ENCODE measurements at regions not wholly inside any gene's neighbourhood (a gene's known extent, or its start where the extent isn't known, plus 50 kb on each side); places are given as distances from the start of the nearest gene placed in this dataset.
A peak's percentile ranks its signal among the peaks of the same experiment; 100 is the strongest.

GRCh38 chr11:25515576-25515975, 816.4 kb upstream of the ANO3 start:
- Histone ChIP-seq H3K4me3 (ENCODE audit: low read length) (no peak overlapping the region), H3K36me3 (ENCODE audit: control insufficient read depth, insufficient read depth, low read length, severe bottlenecking) (no peaks in the 10 kb centered on the region), H3K9ac (ENCODE audit: low read length) (no peak overlapping the region), H3K27me3 (replicated peaks; ENCODE audit: control insufficient read depth, insufficient read depth, low read length) (no peaks in the 10 kb centered on the region), H3K4me1 (ENCODE audit: control insufficient read depth, insufficient read depth, low read length) (no peaks in the 10 kb centered on the region), H3K9me3 (ENCODE audit: control insufficient read depth, low read length) (no peaks in the 10 kb centered on the region)
- DNase-seq (ENCODE audit: low read depth): no peak

GRCh38 chr11:25520459-25520858, 811.5 kb upstream of the ANO3 start:
- H3K9ac ChIP-seq (ENCODE audit: low read length): no peak overlapping the region
- DNase-seq (ENCODE audit: low read depth): no peak
- H3K4me1 ChIP-seq (ENCODE audit: control insufficient read depth, insufficient read depth, low read length): no peaks in the 10 kb centered on the region
- H3K4me3 ChIP-seq (ENCODE audit: low read length): no peak overlapping the region
- H3K9me3 ChIP-seq (ENCODE audit: control insufficient read depth, low read length): no peaks in the 10 kb centered on the region
- no peaks in the 10 kb centered on the region for H3K27me3 ChIP-seq (replicated peaks; ENCODE audit: control insufficient read depth, insufficient read depth, low read length)
- H3K36me3 ChIP-seq (ENCODE audit: control insufficient read depth, insufficient read depth, low read length, severe bottlenecking): no peaks in the 10 kb centered on the region

GRCh38 chr11:25527841-25528240, 804.1 kb upstream of the ANO3 start:
- Histone ChIP-seq H3K4me3 (ENCODE audit: low read length) (no peak overlapping the region), H3K4me1 (ENCODE audit: control insufficient read depth, insufficient read depth, low read length) (no peaks in the 10 kb centered on the region), H3K9me3 (ENCODE audit: control insufficient read depth, low read length) (no peaks in the 10 kb centered on the region), H3K36me3 (ENCODE audit: control insufficient read depth, insufficient read depth, low read length, severe bottlenecking) (no peaks in the 10 kb centered on the region), H3K9ac (ENCODE audit: low read length) (no peak overlapping the region), H3K27me3 (replicated peaks; ENCODE audit: control insufficient read depth, insufficient read depth, low read length) (no peaks in the 10 kb centered on the region)
- DNase-seq (ENCODE audit: low read depth): no peak

- no peaks in the 10 kb centered on the region for H3K9me3 ChIP-seq (ENCODE audit: control insufficient read depth, low read length)
- H3K27me3 ChIP-seq (replicated peaks; ENCODE audit: control insufficient read depth, insufficient read depth, low read length): no peaks in the 10 kb centered on the region
- no peak overlapping the region for H3K9ac ChIP-seq (ENCODE audit: low read length)
- no peaks in the 10 kb centered on the region for H3K4me1 ChIP-seq (ENCODE audit: control insufficient read depth, insufficient read depth, low read length)
- no peaks in the 10 kb centered on the region for H3K36me3 ChIP-seq (ENCODE audit: control insufficient read depth, insufficient read depth, low read length, severe bottlenecking)
- H3K4me3 ChIP-seq (ENCODE audit: low read length): no peak overlapping the region
- DNase-seq (ENCODE audit: low read depth): no peak
Observed at GRCh38 chr11:25529572-25529971, 802.4 kb upstream of the ANO3 start.

GRCh38 chr11:25535467-25536272, 796.3 kb upstream of the ANO3 start:
- Histone ChIP-seq H3K9me3 (ENCODE audit: control insufficient read depth, low read length) (no peaks in the 10 kb centered on the region), H3K9ac (ENCODE audit: low read length) (no peak overlapping the region), H3K4me3 (ENCODE audit: low read length) (peak overlapping the region; percentile 13), H3K27me3 (replicated peaks; ENCODE audit: control insufficient read depth, insufficient read depth, low read length) (no peaks in the 10 kb centered on the region), H3K36me3 (ENCODE audit: control insufficient read depth, insufficient read depth, low read length, severe bottlenecking) (no peaks in the 10 kb centered on the region), H3K4me1 (ENCODE audit: control insufficient read depth, insufficient read depth, low read length) (peaks cover 13% of the 10 kb centered on the region)
- peak; percentile 74 for DNase-seq (ENCODE audit: low read depth)

- Histone ChIP-seq H3K9ac (ENCODE audit: low read length) (no peak overlapping the region), H3K4me1 (ENCODE audit: control insufficient read depth, insufficient read depth, low read length) (peaks cover 13% of the 10 kb centered on the region), H3K4me3 (ENCODE audit: low read length) (peak overlapping the region; percentile 13), H3K9me3 (ENCODE audit: control insufficient read depth, low read length) (no peaks in the 10 kb centered on the region), H3K27me3 (replicated peaks; ENCODE audit: control insufficient read depth, insufficient read depth, low read length) (no peaks in the 10 kb centered on the region), H3K36me3 (ENCODE audit: control insufficient read depth, insufficient read depth, low read length, severe bottlenecking) (no peaks in the 10 kb centered on the region)
- no peak for DNase-seq (ENCODE audit: low read depth)
Observed at GRCh38 chr11:25536289-25536688, 795.6 kb upstream of the ANO3 start.

GRCh38 chr11:25537393-25537792, 794.5 kb upstream of the ANO3 start:
- Histone ChIP-seq H3K36me3 (ENCODE audit: control insufficient read depth, insufficient read depth, low read length, severe bottlenecking) (no peaks in the 10 kb centered on the region), H3K4me1 (ENCODE audit: control insufficient read depth, insufficient read depth, low read length) (peaks cover 13% of the 10 kb centered on the region), H3K27me3 (replicated peaks; ENCODE audit: control insufficient read depth, insufficient read depth, low read length) (no peaks in the 10 kb centered on the region), H3K9ac (ENCODE audit: low read length) (no peak overlapping the region), H3K4me3 (ENCODE audit: low read length) (no peak overlapping the region), H3K9me3 (ENCODE audit: control insufficient read depth, low read length) (no peaks in the 10 kb centered on the region)
- DNase-seq (ENCODE audit: low read depth): no peak

GRCh38 chr11:25547292-25547691, 784.6 kb upstream of the ANO3 start:
- no peak overlapping the region for H3K4me3 ChIP-seq (ENCODE audit: low read length)
- no peaks in the 10 kb centered on the region for H3K27me3 ChIP-seq (replicated peaks; ENCODE audit: control insufficient read depth, insufficient read depth, low read length)
- H3K4me1 ChIP-seq (ENCODE audit: control insufficient read depth, insufficient read depth, low read length): no peaks in the 10 kb centered on the region
- no peaks in the 10 kb centered on the region for H3K9me3 ChIP-seq (ENCODE audit: control insufficient read depth, low read length)
- H3K36me3 ChIP-seq (ENCODE audit: control insufficient read depth, insufficient read depth, low read length, severe bottlenecking): no peaks in the 10 kb centered on the region
- DNase-seq (ENCODE audit: low read depth): no peak
- no peak overlapping the region for H3K9ac ChIP-seq (ENCODE audit: low read length)

GRCh38 chr11:25562417-25562816, 769.5 kb upstream of the ANO3 start:
- H3K36me3 ChIP-seq (ENCODE audit: control insufficient read depth, insufficient read depth, low read length, severe bottlenecking): no peaks in the 10 kb centered on the region
- no peak overlapping the region for H3K9ac ChIP-seq (ENCODE audit: low read length)
- DNase-seq (ENCODE audit: low read depth): peak; percentile 54
- peaks cover 18% of the 10 kb centered on the region for H3K4me1 ChIP-seq (ENCODE audit: control insufficient read depth, insufficient read depth, low read length)
- no peak overlapping the region for H3K4me3 ChIP-seq (ENCODE audit: low read length)
- H3K27me3 ChIP-seq (replicated peaks; ENCODE audit: control insufficient read depth, insufficient read depth, low read length): no peaks in the 10 kb centered on the region
- no peaks in the 10 kb centered on the region for H3K9me3 ChIP-seq (ENCODE audit: control insufficient read depth, low read length)

GRCh38 chr11:25565846-25566245, 766.1 kb upstream of the ANO3 start:
- Histone ChIP-seq H3K4me1 (ENCODE audit: control insufficient read depth, insufficient read depth, low read length) (peaks cover 20% of the 10 kb centered on the region), H3K9me3 (ENCODE audit: control insufficient read depth, low read length) (no peaks in the 10 kb centered on the region), H3K27me3 (replicated peaks; ENCODE audit: control insufficient read depth, insufficient read depth, low read length) (no peaks in the 10 kb centered on the region), H3K4me3 (ENCODE audit: low read length) (no peak overlapping the region), H3K9ac (ENCODE audit: low read length) (no peak overlapping the region), H3K36me3 (ENCODE audit: control insufficient read depth, insufficient read depth, low read length, severe bottlenecking) (no peaks in the 10 kb centered on the region)
- DNase-seq (ENCODE audit: low read depth): no peak

GRCh38 chr11:25566298-25567200, 765.4 kb upstream of the ANO3 start:
- H3K4me1 ChIP-seq (ENCODE audit: control insufficient read depth, insufficient read depth, low read length): peaks cover 20% of the 10 kb centered on the region
- H3K36me3 ChIP-seq (ENCODE audit: control insufficient read depth, insufficient read depth, low read length, severe bottlenecking): no peaks in the 10 kb centered on the region
- peak; percentile 27 for DNase-seq (ENCODE audit: low read depth)
- no peak overlapping the region for H3K9ac ChIP-seq (ENCODE audit: low read length)
- H3K4me3 ChIP-seq (ENCODE audit: low read length): no peak overlapping the region
- no peaks in the 10 kb centered on the region for H3K27me3 ChIP-seq (replicated peaks; ENCODE audit: control insufficient read depth, insufficient read depth, low read length)
- no peaks in the 10 kb centered on the region for H3K9me3 ChIP-seq (ENCODE audit: control insufficient read depth, low read length)

All from adipocyte (in vitro differentiated cells).